ENCODE measurements at regions not wholly inside any gene's neighbourhood (a gene's known extent, or its start where the extent isn't known, plus 50 kb on each side); places are given as distances from the start of the nearest gene placed in this dataset.

DNA sequence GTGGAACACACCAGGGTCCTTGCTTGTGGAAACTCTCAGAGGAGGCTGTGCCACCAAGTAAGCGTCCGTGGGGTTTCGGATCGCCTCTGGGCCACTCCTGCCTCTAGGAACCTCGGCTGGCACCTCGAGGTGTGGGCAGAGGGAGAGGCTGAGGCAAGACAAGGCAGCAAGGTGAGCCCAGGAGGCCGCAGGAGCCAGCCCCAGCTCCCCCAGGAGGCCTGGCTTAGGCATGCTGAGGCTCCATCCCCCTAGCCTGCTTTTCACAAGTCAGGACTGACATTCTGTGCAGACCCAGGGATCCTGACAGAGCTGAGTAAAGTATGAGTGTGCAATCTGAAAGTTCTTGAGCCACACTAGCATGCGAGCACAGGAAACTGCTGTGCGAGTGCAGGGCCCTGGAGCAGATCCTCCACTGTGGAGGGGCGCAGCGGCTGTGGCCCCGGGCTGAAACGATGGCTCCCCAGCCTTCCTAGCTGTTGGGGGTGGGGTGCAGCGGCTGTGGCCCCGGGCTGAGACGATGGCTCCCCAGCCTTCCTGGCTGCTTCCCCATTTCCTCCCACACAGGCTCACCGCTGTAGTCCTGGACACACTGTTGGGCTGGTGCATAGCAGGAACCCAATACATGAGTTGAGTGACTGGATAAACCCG lies 75.2 kb upstream of the CD93 start:
- TF ChIP-seq, protein P1, sequence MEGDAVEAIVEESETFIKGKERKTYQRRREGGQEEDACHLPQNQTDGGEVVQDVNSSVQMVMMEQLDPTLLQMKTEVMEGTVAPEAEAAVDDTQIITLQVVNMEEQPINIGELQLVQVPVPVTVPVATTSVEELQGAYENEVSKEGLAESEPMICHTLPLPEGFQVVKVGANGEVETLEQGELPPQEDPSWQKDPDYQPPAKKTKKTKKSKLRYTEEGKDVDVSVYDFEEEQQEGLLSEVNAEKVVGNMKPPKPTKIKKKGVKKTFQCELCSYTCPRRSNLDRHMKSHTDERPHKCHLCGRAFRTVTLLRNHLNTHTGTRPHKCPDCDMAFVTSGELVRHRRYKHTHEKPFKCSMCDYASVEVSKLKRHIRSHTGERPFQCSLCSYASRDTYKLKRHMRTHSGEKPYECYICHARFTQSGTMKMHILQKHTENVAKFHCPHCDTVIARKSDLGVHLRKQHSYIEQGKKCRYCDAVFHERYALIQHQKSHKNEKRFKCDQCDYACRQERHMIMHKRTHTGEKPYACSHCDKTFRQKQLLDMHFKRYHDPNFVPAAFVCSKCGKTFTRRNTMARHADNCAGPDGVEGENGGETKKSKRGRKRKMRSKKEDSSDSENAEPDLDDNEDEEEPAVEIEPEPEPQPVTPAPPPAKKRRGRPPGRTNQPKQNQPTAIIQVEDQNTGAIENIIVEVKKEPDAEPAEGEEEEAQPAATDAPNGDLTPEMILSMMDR (IDR thresholded peaks at IDR 0.05), result no peak
- no peak for TF ChIP-seq POLR2A (IDR thresholded peaks at IDR 0.05)

Measured in right lobe of liver (tissue), 4 donors.